ENCODE measurements at regions not wholly inside any gene's neighbourhood (a gene's known extent, or its start where the extent isn't known, plus 50 kb on each side); places are given as distances from the start of the nearest gene placed in this dataset.

GRCh38 chr13:106143930-106144709, 391.3 kb downstream of the EFNB2 start:
- no peaks in the 10 kb centered on the region for H3K27me3 ChIP-seq
- no peak overlapping the region for H3K27ac ChIP-seq
- TF ChIP-seq POLR2A (IDR thresholded peaks at IDR 0.05) (no peak), CTCF (IDR thresholded peaks at IDR 0.05) (no peak)
- no peak overlapping the region for H3K4me3 ChIP-seq
- H3K9me3 ChIP-seq = no peaks in the 10 kb centered on the region
- intact Hi-C loops (cut with DNase I; ENCODE audit: low total_unique reads) = no loop called here
- H3K36me3 ChIP-seq = no peaks in the 10 kb centered on the region
- H3K4me1 ChIP-seq = no peaks in the 10 kb centered on the region
- no peak for DNase-seq

GRCh38 chr13:106143392-106143791, 392.1 kb downstream of the EFNB2 start:
- intact Hi-C loops (cut with DNase I; ENCODE audit: low total_unique reads) = no loop called here
- no peak overlapping the region for H3K4me3 ChIP-seq
- H3K27me3 ChIP-seq = no peaks in the 10 kb centered on the region
- no peaks in the 10 kb centered on the region for H3K36me3 ChIP-seq
- TF ChIP-seq CTCF (IDR thresholded peaks at IDR 0.05) (no peak), POLR2A (IDR thresholded peaks at IDR 0.05) (no peak)
- no peaks in the 10 kb centered on the region for H3K9me3 ChIP-seq
- no peak for DNase-seq
- no peaks in the 10 kb centered on the region for H3K4me1 ChIP-seq
- H3K27ac ChIP-seq = no peak overlapping the region

- H3K27me3 ChIP-seq = no peaks in the 10 kb centered on the region
- no peak overlapping the region for H3K27ac ChIP-seq
- H3K36me3 ChIP-seq = no peaks in the 10 kb centered on the region
- H3K4me3 ChIP-seq = no peak overlapping the region
- DNase-seq = no peak
- intact Hi-C loops (cut with DNase I; ENCODE audit: low total_unique reads) = no loop called here
- TF ChIP-seq POLR2A (IDR thresholded peaks at IDR 0.05) (no peak), CTCF (IDR thresholded peaks at IDR 0.05) (no peak)
- no peaks in the 10 kb centered on the region for H3K4me1 ChIP-seq
- no peaks in the 10 kb centered on the region for H3K9me3 ChIP-seq
Observed at GRCh38 chr13:106140476-106140875, 395.0 kb downstream of the EFNB2 start.

- no peaks in the 10 kb centered on the region for H3K27me3 ChIP-seq
- no peak overlapping the region for H3K27ac ChIP-seq
- TF ChIP-seq CTCF (IDR thresholded peaks at IDR 0.05) (no peak), POLR2A (IDR thresholded peaks at IDR 0.05) (no peak)
- no peak overlapping the region for H3K4me3 ChIP-seq
- H3K9me3 ChIP-seq = no peaks in the 10 kb centered on the region
- H3K36me3 ChIP-seq = no peaks in the 10 kb centered on the region
- no peaks in the 10 kb centered on the region for H3K4me1 ChIP-seq
- intact Hi-C loops (cut with DNase I; ENCODE audit: low total_unique reads) = no loop called here
- no peak for DNase-seq
Observed at GRCh38 chr13:106139942-106140341, 395.5 kb downstream of the EFNB2 start.

GRCh38 chr13:106139377-106139776, 396.1 kb downstream of the EFNB2 start:
- Histone ChIP-seq H3K4me3 (no peak overlapping the region), H3K36me3 (no peaks in the 10 kb centered on the region), H3K27ac (no peak overlapping the region), H3K9me3 (no peaks in the 10 kb centered on the region), H3K4me1 (no peaks in the 10 kb centered on the region), H3K27me3 (no peaks in the 10 kb centered on the region)
- DNase-seq = no peak
- TF ChIP-seq POLR2A (IDR thresholded peaks at IDR 0.05) (no peak), CTCF (IDR thresholded peaks at IDR 0.05) (no peak)
- intact Hi-C loops (cut with DNase I; ENCODE audit: low total_unique reads) = no loop called here
